PC-3 (cell line): ENCODE measurements at regions not wholly inside any gene's neighbourhood (a gene's known extent, or its start where the extent isn't known, plus 50 kb on each side); places are given as distances from the start of the nearest gene placed in this dataset.

ENCODE experiments used
- CTCF ChIP-seq: fragments of 300-600 bp; sonication (generic); conservative IDR thresholded peaks from 2 replicates; pipeline ENCODE4 v1.5.1; 2017; ENCODE audit warnings: antibody characterized with exemption, low read depth, mild to moderate bottlenecking, low read length
- EZH2 ChIP-seq: fragments of 300-600 bp; sonication (generic); IDR thresholded peaks from one replicate; pipeline ENCODE4 v1.6.1; 2017; ENCODE audit warnings: antibody characterized with exemption, mild to moderate bottlenecking, low read length; ENCODE audit not compliant: unreplicated experiment

- TF ChIP-seq EZH2 (no peak), CTCF (no peak)
Observed at GRCh38 chr2:8555543-8555942, 126.3 kb upstream of the ID2 start.
